ENCODE measurements at regions not wholly inside any gene's neighbourhood (a gene's known extent, or its start where the extent isn't known, plus 50 kb on each side); places are given as distances from the start of the nearest gene placed in this dataset.
"Not testable (repeated sequence)": the region's sequence is repeated elsewhere in the genome, so short reads cannot be mapped to it uniquely, and the experiment has no call there.

GRCh38 chr2:189350540-189351209 is 90.6 kb upstream of the WDR75 start:
- intact Hi-C loops (cut with DNase I), result no loop called here
- H3K27me3 ChIP-seq, result no peaks in the 10 kb centered on the region
- H3K27ac ChIP-seq, result peak overlapping the region in 7 of 12 donors; percentile 9 to 80 (median 35)
- no peaks in the 10 kb centered on the region for H3K36me3 ChIP-seq
- peaks cover 0 to 26% (median 0%) of the 10 kb centered on the region in 12 donors for H3K4me1 ChIP-seq
- TF ChIP-seq CTCF (IDR thresholded peaks at IDR 0.05) (no peak), POLR2A (IDR thresholded peaks at IDR 0.05) (no peak)
- ATAC-seq (peak; percentile 84 to 92 (median 88)), DNase-seq (peak in 2 of 5 donors; percentile 17 to 24)
- H3K4me3 ChIP-seq, result no peak overlapping the region
- 17 to 49% (median 22%) methylated on average over 3 of the region's 3 CpGs for WGBS, 4 donors
- H3K9me3 ChIP-seq, result peaks cover 0 to 22% (median 0%) of the 10 kb centered on the region in 12 donors

- H3K27ac ChIP-seq; H3K4me3 ChIP-seq; H3K36me3 ChIP-seq; H3K27me3 ChIP-seq; ATAC-seq; intact Hi-C loops (cut with DNase I); DNase-seq: not testable (repeated sequence)
- H3K4me1 ChIP-seq, result peaks cover 0 to 21% (median 0%) of the 10 kb centered on the region in 12 donors
- WGBS, 4 donors, result 90 to 96% (median 93%) methylated on average over 1 of the region's 1 CpG
- H3K9me3 ChIP-seq, result peaks cover 0 to 22% (median 0%) of the 10 kb centered on the region in 12 donors
These were observed 89.3 kb upstream of the WDR75 start for GRCh38 chr2:189351933-189352332.

- H3K4me3 ChIP-seq; H3K27ac ChIP-seq; DNase-seq; H3K27me3 ChIP-seq; ATAC-seq; intact Hi-C loops (cut with DNase I); H3K36me3 ChIP-seq; H3K4me1 ChIP-seq: not testable (repeated sequence)
- peaks cover 0 to 17% (median 0%) of the 10 kb centered on the region in 12 donors for H3K9me3 ChIP-seq
- WGBS, 4 donors, result 87 to 92% (median 89%) methylated on average over 4 of the region's 4 CpGs
These were observed 83.9 kb upstream of the WDR75 start for GRCh38 chr2:189357375-189357774.

- no peak overlapping the region for H3K4me3 ChIP-seq
- peak in 1 of 4 donors; percentile 36 for ATAC-seq
- DNase-seq, result no peak
- peaks cover 0 to 9% (median 0%) of the 10 kb centered on the region in 12 donors for H3K9me3 ChIP-seq
- H3K4me1 ChIP-seq, result no peaks in the 10 kb centered on the region
- H3K27ac ChIP-seq, result no peak overlapping the region
- H3K36me3 ChIP-seq, result no peaks in the 10 kb centered on the region
- TF ChIP-seq POLR2A (IDR thresholded peaks at IDR 0.05) (no peak), CTCF (IDR thresholded peaks at IDR 0.05) (no peak)
- intact Hi-C loops (cut with DNase I), result no loop called here
- H3K27me3 ChIP-seq, result no peaks in the 10 kb centered on the region
- WGBS, 4 donors, result 78 to 88% (median 80%) methylated on average over 1 of the region's 1 CpG
These were observed 80.4 kb upstream of the WDR75 start for GRCh38 chr2:189360861-189361260.

- peaks cover 0 to 9% (median 0%) of the 10 kb centered on the region in 12 donors for H3K9me3 ChIP-seq
- no peak overlapping the region for H3K4me3 ChIP-seq
- no peaks in the 10 kb centered on the region for H3K4me1 ChIP-seq
- intact Hi-C loops (cut with DNase I), result no loop called here
- no peak for DNase-seq
- H3K27me3 ChIP-seq, result no peaks in the 10 kb centered on the region
- no peak for ATAC-seq
- H3K27ac ChIP-seq, result peak overlapping the region in 3 of 12 donors; percentile 5 to 30 (median 28)
- H3K36me3 ChIP-seq, result no peaks in the 10 kb centered on the region
- no peak for TF ChIP-seq CTCF (IDR thresholded peaks at IDR 0.05)
- no peak for TF ChIP-seq POLR2A (IDR thresholded peaks at IDR 0.05)
These were observed 79.0 kb upstream of the WDR75 start for GRCh38 chr2:189362283-189362682.

Data from heart left ventricle (tissue), 16 donors.